B cell (primary cell): ENCODE measurements at regions not wholly inside any gene's neighbourhood (a gene's known extent, or its start where the extent isn't known, plus 50 kb on each side); places are given as distances from the start of the nearest gene placed in this dataset.

Experiments
- ATAC-seq: fragments of 200-7000 bp; cut with Tn5 transposase; one replicate; pipeline ENCODE4 v1.10.0; 2021; ENCODE audit warnings: low read depth, mild to moderate bottlenecking, moderate number of reproducible peaks, moderate library complexity
- CTCF ChIA-PET: fragments of 350-600 bp; sonication (Branson Sonifier 250); formaldehyde crosslinking; loops from one replicate; lab custom pipeline; 2021; ENCODE audit warnings: antibody characterized with exemption, inconsistent platforms; lab: Charles Lee
- POLR2A ChIA-PET: fragments of 350-600 bp; sonication (Branson Sonifier 250); formaldehyde crosslinking; loops from one replicate; lab custom pipeline; 2021; ENCODE audit warnings: antibody characterized with exemption; lab: Charles Lee
- DNase-seq: peaks from one replicate; pipeline ENCODE4 v3.0.0; 2013
- H2AFZ ChIP-seq: 2 replicates; pipeline ENCODE4 v1.6.1; 2012; ENCODE audit warnings: mild to moderate bottlenecking, low read depth, low read length; ENCODE audit not compliant: insufficient read depth, poor library complexity, severe bottlenecking
- H3K27ac ChIP-seq, 2 donors: 1 replicate in 1 of 2; 2 replicates in 1 of 2; pipeline ENCODE4 v1.5.1; 2012 to 2013; ENCODE audit warnings: low read length in 2 of 2, mild to moderate bottlenecking in 2 of 2, moderate library complexity in 1 of 2
- H3K27me3 ChIP-seq, 4 experiments: fragments of 200-600 bp in 1 of 4; sonication (generic) in 1 of 4; replicated peaks in 1 of 4; 1 replicate in 2 of 4; 2 replicates in 2 of 4; pipeline versions ENCODE4 v1.6.1 to v1.7.0; 2013 to 2016; ENCODE audit warnings: low read length in 3 of 4, mild to moderate bottlenecking in 2 of 4, mixed read lengths in 1 of 4, moderate library complexity in 1 of 4; ENCODE audit not compliant: insufficient read depth in 4 of 4, control insufficient read depth in 3 of 4; ENCODE audit errors: control extremely low read depth in 1 of 4
- H3K36me3 ChIP-seq, 2 experiments: replicated peaks in 1 of 2; 1 replicate in 1 of 2; 2 replicates in 1 of 2; pipeline versions ENCODE4 v1.6.1 to v1.7.1; 2013; ENCODE audit warnings: low read length in 1 of 2; ENCODE audit not compliant: insufficient read depth in 2 of 2, control insufficient read depth in 1 of 2; ENCODE audit errors: control extremely low read depth in 1 of 2, extremely low read depth in 1 of 2
- H3K4me1 ChIP-seq, 2 donors: fragments of 200-600 bp in 1 of 2; sonication (generic) in 1 of 2; 1 replicate in 1 of 2; 2 replicates in 1 of 2; pipeline versions ENCODE4 v1.5.1 to v1.6.1; 2013 to 2017; ENCODE audit warnings: low read length in 2 of 2; ENCODE audit not compliant: control insufficient read depth in 2 of 2, insufficient read depth in 2 of 2
- H3K4me2 ChIP-seq: replicated peaks from 2 replicates; pipeline ENCODE3; 2012; ENCODE audit warnings: mild to moderate bottlenecking, low read depth, low read length; ENCODE audit not compliant: poor library complexity, severe bottlenecking
- H3K4me3 ChIP-seq, 5 experiments: fragments of 200-600 bp in 1 of 5; sonication (generic) in 1 of 5; 1 replicate in 3 of 5; 2 replicates in 2 of 5; pipeline versions ENCODE4 v1.5.1 to v1.7.0; 2011 to 2016; ENCODE audit warnings: low read length in 4 of 5, mild to moderate bottlenecking in 4 of 5, low read depth in 2 of 5, control low read depth in 1 of 5, moderate library complexity in 1 of 5; ENCODE audit not compliant: insufficient read depth in 1 of 5; ENCODE audit errors: control extremely low read depth in 1 of 5, extremely low read depth in 1 of 5
- H3K79me2 ChIP-seq: fragments of 200-600 bp; sonication (generic); one replicate; pipeline ENCODE4 v1.6.0; 2016; ENCODE audit warnings: low read length; ENCODE audit not compliant: control insufficient read depth, insufficient read depth
- H3K9ac ChIP-seq: fragments of 200-600 bp; sonication (generic); 2 replicates; pipeline ENCODE4 v1.6.1; 2017; ENCODE audit warnings: mild to moderate bottlenecking, low read length, moderate library complexity
- H3K9me3 ChIP-seq, 3 donors: one replicate each; pipeline versions ENCODE4 v1.6.1 to v1.7.1; 2013; ENCODE audit warnings: low read length in 2 of 3; ENCODE audit not compliant: control insufficient read depth in 2 of 3, insufficient read depth in 1 of 3; ENCODE audit errors: control extremely low read depth in 1 of 3
- H4K20me1 ChIP-seq: 2 replicates; pipeline ENCODE4 v1.6.0; 2012; ENCODE audit warnings: mild to moderate bottlenecking, low read length; ENCODE audit not compliant: insufficient read depth, control insufficient read depth, poor library complexity, severe bottlenecking
- H3K27ac Mint-ChIP-seq: one replicate; pipeline ENCODE4 v1.8.0; 2021; ENCODE audit warnings: mixed read lengths
- H3K27me3 Mint-ChIP-seq: one replicate; pipeline ENCODE4 v1.8.0; 2021; ENCODE audit warnings: mixed read lengths
- H3K4me1 Mint-ChIP-seq: one replicate; pipeline ENCODE4 v1.8.0; 2021; ENCODE audit warnings: mixed read lengths
- H3K4me3 Mint-ChIP-seq: one replicate; pipeline ENCODE4 v1.8.0; 2021; ENCODE audit warnings: mixed read lengths
- H3K9me3 Mint-ChIP-seq: one replicate; pipeline ENCODE4 v1.8.0; 2022; ENCODE audit warnings: mixed read lengths; ENCODE audit not compliant: insufficient read depth
- CTCF ChIP-seq: fragments of 200-600 bp; IDR thresholded peaks from one replicate; pipeline ENCODE4 v1.8.0; 2022; ENCODE audit warnings: antibody characterized with exemption, mild to moderate bottlenecking
- EZH2 ChIP-seq: IDR thresholded peaks from 2 replicates; pipeline ENCODE4 v1.6.1; 2012; ENCODE audit warnings: borderline replicate concordance, low read depth, mild to moderate bottlenecking, moderate library complexity, low read length; ENCODE audit not compliant: insufficient read depth, poor library complexity, severe bottlenecking
- WGBS: methylation state at CpG from one replicate; pipeline ENCODE4 v1.1.5; 2013; ENCODE audit warnings: missing lambda C conversion rate; ENCODE audit not compliant: insufficient coverage; 5-methylcytosine and 5-hydroxymethylcytosine counted together
- intact Hi-C: fragments of 100-400 bp; cut with micrococcal nuclease; formaldehyde crosslinking; loops from one replicate; pipeline ENCODE4 v1.10.0; 2022

GRCh38 chr14:38973083-38973700 is 129.8 kb downstream of the SEC23A start:
- no peak overlapping the region for H3K4me3 ChIP-seq
- no peak for ATAC-seq
- intact Hi-C loops, result no loop called here
- H3K4me1 Mint-ChIP-seq, result no peaks in the 10 kb centered on the region
- DNase-seq, result no peak
- no peaks in the 10 kb centered on the region for H3K4me1 ChIP-seq
- no peaks in the 10 kb centered on the region for H3K36me3 ChIP-seq
- no peaks in the 10 kb centered on the region for H3K9me3 ChIP-seq
- H2AFZ ChIP-seq, result no peak overlapping the region
- WGBS, result 80% methylated on average over 2 of the region's 2 CpGs
- H3K9ac ChIP-seq, result no peak overlapping the region
- H4K20me1 ChIP-seq, result no peaks in the 10 kb centered on the region
- no peak overlapping the region for H3K4me3 Mint-ChIP-seq
- no peaks in the 10 kb centered on the region for H3K27me3 ChIP-seq
- CTCF ChIA-PET, result interaction anchor here (0.7 kb wide), 1 partner anchor 34 kb away, joined by 5 read pairs; no protein-coding TSS in a partner anchor
- peaks cover 3% of the 10 kb centered on the region for H3K27me3 Mint-ChIP-seq
- no peaks in the 10 kb centered on the region for H3K9me3 Mint-ChIP-seq
- no peak overlapping the region for H3K27ac Mint-ChIP-seq
- no peak overlapping the region for H3K4me2 ChIP-seq
- no peaks in the 10 kb centered on the region for H3K79me2 ChIP-seq
- H3K27ac ChIP-seq, result no peak overlapping the region
- no peak for TF ChIP-seq EZH2
- no peak for TF ChIP-seq CTCF
- POLR2A ChIA-PET, result interaction anchor here (0.6 kb wide), 1 partner anchor 210 kb away, joined by 13 read pairs; no protein-coding TSS in a partner anchor

DNA sequence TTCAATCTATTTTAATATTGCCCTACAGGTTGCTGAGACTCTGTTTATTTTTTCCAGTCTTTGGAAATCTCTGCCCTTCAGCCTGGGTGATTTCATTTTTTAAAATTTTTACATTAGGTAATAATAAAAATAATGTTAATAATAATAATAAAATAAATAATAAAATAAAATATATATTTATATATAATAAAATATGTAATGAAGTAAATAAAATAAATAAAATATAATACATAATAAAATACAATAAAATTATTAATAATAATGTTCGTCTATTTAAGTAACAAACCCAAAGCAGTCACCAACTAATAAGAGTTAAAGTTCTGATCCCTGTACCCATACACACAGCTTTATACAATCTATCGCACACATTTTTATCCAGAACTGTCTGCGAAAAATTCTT is 130.5 kb downstream of the SEC23A start:
- H3K9me3 Mint-ChIP-seq, result no peaks in the 10 kb centered on the region
- ChIA-PET POLR2A (no interaction called here), CTCF (no interaction called here)
- H3K4me3 ChIP-seq, result no peak overlapping the region
- no peaks in the 10 kb centered on the region for H3K4me1 ChIP-seq
- no peaks in the 10 kb centered on the region for H3K4me1 Mint-ChIP-seq
- no peak overlapping the region for H3K9ac ChIP-seq
- no peak overlapping the region for H3K27ac Mint-ChIP-seq
- DNase-seq (no peak), ATAC-seq (no peak)
- no peaks in the 10 kb centered on the region for H4K20me1 ChIP-seq
- no peaks in the 10 kb centered on the region for H3K9me3 ChIP-seq
- H3K4me3 Mint-ChIP-seq, result no peak overlapping the region
- H3K27me3 Mint-ChIP-seq, result no peaks in the 10 kb centered on the region
- H3K79me2 ChIP-seq, result no peaks in the 10 kb centered on the region
- H3K4me2 ChIP-seq, result no peak overlapping the region
- intact Hi-C loops, result no loop called here
- no peak overlapping the region for H3K27ac ChIP-seq
- H2AFZ ChIP-seq, result no peak overlapping the region
- no CpG with 5 or more reads among the region's 3 CpGs for WGBS
- no peak for TF ChIP-seq CTCF
- TF ChIP-seq EZH2, result no peak
- H3K36me3 ChIP-seq, result no peaks in the 10 kb centered on the region
- no peaks in the 10 kb centered on the region for H3K27me3 ChIP-seq
